Pancreas (tissue), 10 donors: ENCODE measurements at regions not wholly inside any gene's neighbourhood (a gene's known extent, or its start where the extent isn't known, plus 50 kb on each side); places are given as distances from the start of the nearest gene placed in this dataset.
A peak's percentile ranks its signal among the peaks of the same experiment; 100 is the strongest.

Experiments used
- ATAC-seq, 4 donors: fragments of 200-7000 bp; cut with Tn5 transposase; one replicate each; pipeline versions ENCODE4 v1.8.0 to v1.9.1; 2020; ENCODE audit warnings: mild to moderate bottlenecking in 4 of 4, moderate library complexity in 4 of 4
- DNase-seq, 6 donors: peaks; one replicate each; pipeline ENCODE4 v3.0.0-alpha.2; 2020
- FAIRE-seq: peaks from 2 replicates; lab custom pipeline; 2012; peaks lifted over from hg19 to GRCh38; lab: Jason Lieb, UNC
- H3K27ac ChIP-seq, 4 donors: fragments of 200-600 bp; sonication (generic); 1 replicate in 3 of 4; 2 replicates in 1 of 4; pipeline versions ENCODE4 v1.5.0 to v1.8.0; 2020
- H3K27me3 ChIP-seq, 4 donors: fragments of 200-600 bp; one replicate each; pipeline ENCODE4 v1.8.0; 2021
- H3K36me3 ChIP-seq, 3 donors: fragments of 200-600 bp; sonication (generic) in 1 of 3; one replicate each; pipeline versions ENCODE4 v1.5.0 to v1.8.0; 2020 to 2021
- H3K4me1 ChIP-seq, 3 donors: fragments of 200-600 bp; one replicate each; pipeline ENCODE4 v1.8.0; 2021
- H3K4me3 ChIP-seq, 4 donors: fragments of 200-600 bp; sonication (generic) in 2 of 4; one replicate each; pipeline versions ENCODE4 v1.5.0 to v1.8.0; 2020 to 2021
- H3K9me3 ChIP-seq, 4 donors: fragments of 200-600 bp; one replicate each; pipeline ENCODE4 v1.8.0; 2021
- WGBS, 2 donors: extraction: QIAGEN DNeasy Blood & Tissue Kit; methylation state at CpG; one replicate each; pipeline ENCODE4 v1.1.7; 2013; 5-methylcytosine and 5-hydroxymethylcytosine counted together
- intact Hi-C, 3 donors: fragments of 100-400 bp; cut with DNase I; formaldehyde crosslinking; loops; one replicate each; pipeline versions ENCODE4 v1.11.1 to v1.14.2; 2022
- TF ChIP-seq, protein P1 (sequence below), 4 donors: fragments of 200-600 bp; sonication (generic) in 3 of 4; IDR thresholded peaks; one replicate each; pipeline versions ENCODE4 v1.5.0 to v1.8.0; 2021; ENCODE audit warnings: antibody characterized with exemption in 4 of 4
- donor health status: healthy with polysubstance abuse.
- donor health status: DM: no; HTN: no; CAD: no; lungs with moderate emphysema.
- donor health status: DM: no; HTN: no; CAD: no.
- donor health status: control.
- donor health status: control.
- donor health status: Bipolar disorder and iron deficiency.
- donor health status: DM: yes; HTN: yes; CAD: no.
- donor health status: DM: no; HTN: no; CAD: no.
- donor health status: DM: no; HTN: no; CAD: no.
- donor health status: DM: yes; HTN: yes; CAD: no.

DNA sequence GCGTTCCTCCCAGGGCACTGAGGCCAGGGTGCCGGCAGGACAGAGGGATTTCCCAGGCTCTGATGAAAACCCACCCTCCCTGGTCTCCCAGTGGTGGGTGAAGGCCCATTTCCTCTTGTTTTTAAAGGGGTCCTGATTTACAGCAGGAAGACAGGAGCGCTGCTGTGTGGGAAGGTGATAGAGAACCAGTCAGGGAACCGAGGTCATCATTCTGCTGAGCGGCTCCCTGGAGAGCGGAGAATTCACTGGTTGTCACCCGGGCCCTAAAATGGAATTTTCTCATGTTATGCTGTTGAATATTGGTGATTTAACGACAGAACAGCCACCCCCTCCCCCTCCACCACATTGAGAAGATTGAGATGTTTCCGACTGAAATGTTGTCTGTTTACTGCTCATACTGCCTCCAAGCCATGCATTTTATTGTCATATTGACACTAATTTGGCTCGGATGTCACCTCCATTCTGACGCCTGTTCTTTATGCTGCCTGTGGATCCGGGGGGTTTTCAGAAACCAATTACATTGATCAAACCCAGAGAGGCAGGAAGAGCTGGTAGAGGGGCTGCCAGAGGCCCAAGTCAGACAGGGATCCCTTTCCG is 225.2 kb downstream of the GLI2 start:
- intact Hi-C loops = no loop called here
- H3K36me3 ChIP-seq = no peaks in the 10 kb centered on the region
- TF ChIP-seq, protein P1, sequence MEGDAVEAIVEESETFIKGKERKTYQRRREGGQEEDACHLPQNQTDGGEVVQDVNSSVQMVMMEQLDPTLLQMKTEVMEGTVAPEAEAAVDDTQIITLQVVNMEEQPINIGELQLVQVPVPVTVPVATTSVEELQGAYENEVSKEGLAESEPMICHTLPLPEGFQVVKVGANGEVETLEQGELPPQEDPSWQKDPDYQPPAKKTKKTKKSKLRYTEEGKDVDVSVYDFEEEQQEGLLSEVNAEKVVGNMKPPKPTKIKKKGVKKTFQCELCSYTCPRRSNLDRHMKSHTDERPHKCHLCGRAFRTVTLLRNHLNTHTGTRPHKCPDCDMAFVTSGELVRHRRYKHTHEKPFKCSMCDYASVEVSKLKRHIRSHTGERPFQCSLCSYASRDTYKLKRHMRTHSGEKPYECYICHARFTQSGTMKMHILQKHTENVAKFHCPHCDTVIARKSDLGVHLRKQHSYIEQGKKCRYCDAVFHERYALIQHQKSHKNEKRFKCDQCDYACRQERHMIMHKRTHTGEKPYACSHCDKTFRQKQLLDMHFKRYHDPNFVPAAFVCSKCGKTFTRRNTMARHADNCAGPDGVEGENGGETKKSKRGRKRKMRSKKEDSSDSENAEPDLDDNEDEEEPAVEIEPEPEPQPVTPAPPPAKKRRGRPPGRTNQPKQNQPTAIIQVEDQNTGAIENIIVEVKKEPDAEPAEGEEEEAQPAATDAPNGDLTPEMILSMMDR (IDR thresholded peaks at IDR 0.05) = no peak
- no peaks in the 10 kb centered on the region for H3K4me1 ChIP-seq
- FAIRE-seq = no peak
- peak in 1 of 6 donors; percentile 11 for DNase-seq
- H3K27me3 ChIP-seq = no peaks in the 10 kb centered on the region
- no peak overlapping the region for H3K4me3 ChIP-seq
- ATAC-seq = no peak
- no peak overlapping the region for H3K27ac ChIP-seq
- 85 to 92% methylated on average over 13 of the region's 13 CpGs for WGBS, 2 donors
- no peaks in the 10 kb centered on the region for H3K9me3 ChIP-seq

DNA sequence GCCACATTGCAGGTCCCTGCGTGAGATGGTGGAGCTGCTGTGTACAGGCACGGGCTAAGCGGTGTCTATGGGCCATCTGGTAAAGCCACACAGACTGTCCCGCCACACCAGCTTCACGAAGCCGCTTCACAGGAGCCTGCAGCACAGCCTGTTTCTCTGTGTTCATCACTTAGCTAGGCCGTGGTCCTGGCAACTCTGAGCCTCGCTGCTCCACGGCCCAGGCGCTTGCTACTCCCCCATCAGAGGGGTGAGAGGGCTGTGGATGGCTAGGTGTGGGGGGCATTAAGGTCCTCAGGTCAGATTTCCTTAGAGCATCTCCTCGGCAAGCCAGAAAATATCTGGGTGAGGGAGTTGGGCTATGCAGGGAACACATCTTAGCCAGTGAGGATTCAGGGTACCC is 225.7 kb downstream of the GLI2 start:
- DNase-seq (peak in 1 of 6 donors; percentile 23), FAIRE-seq (no peak), ATAC-seq (no peak)
- WGBS, 2 donors = 73 to 80% methylated on average over 11 of the region's 11 CpGs
- H3K27me3 ChIP-seq = no peaks in the 10 kb centered on the region
- no peak overlapping the region for H3K27ac ChIP-seq
- H3K36me3 ChIP-seq = no peaks in the 10 kb centered on the region
- H3K4me1 ChIP-seq = no peaks in the 10 kb centered on the region
- TF ChIP-seq, protein P1 (IDR thresholded peaks at IDR 0.05) = no peak
- no peak overlapping the region for H3K4me3 ChIP-seq
- intact Hi-C loops = no loop called here
- no peaks in the 10 kb centered on the region for H3K9me3 ChIP-seq

DNA sequence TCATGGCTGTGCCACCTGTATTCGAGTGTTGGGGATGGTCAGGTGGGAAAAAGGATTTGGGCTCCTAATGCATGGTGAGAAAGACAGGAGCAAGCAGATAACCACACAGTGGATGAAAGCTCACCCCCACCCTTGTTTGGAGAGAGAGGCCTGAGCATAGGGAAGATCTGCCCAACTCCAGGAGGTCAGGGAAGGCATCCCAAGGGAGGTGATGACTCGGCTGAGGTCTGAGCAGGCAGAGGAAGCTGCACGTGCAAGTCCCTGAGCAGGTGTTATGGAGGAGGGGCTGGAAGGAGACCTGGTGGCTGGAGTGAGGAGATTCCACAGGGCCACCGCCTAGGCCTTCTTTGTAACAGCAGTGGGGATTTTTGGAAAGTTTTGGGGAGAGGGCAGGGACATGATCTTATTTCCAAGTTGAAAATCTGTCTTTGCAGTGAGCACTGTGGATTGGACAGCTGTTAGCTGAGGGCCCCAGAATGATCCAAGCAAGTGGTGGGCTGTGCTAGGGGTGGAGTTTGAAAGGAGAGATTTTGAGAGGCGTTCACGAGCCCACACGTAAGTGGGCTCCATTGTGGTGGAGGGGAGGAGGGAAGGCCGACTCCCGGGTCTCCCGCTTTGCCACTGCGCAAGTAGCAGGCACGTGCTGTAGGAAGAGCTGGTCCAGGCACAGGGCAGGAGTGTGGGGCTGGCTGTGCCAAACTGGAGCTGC is 228.5 kb downstream of the GLI2 start:
- no peaks in the 10 kb centered on the region for H3K36me3 ChIP-seq
- no peak overlapping the region for H3K4me3 ChIP-seq
- WGBS, 2 donors = 83 to 90% methylated on average over 12 of the region's 12 CpGs
- intact Hi-C loops = no loop called here
- DNase-seq = peak in 1 of 6 donors; percentile 36
- no peak overlapping the region for H3K27ac ChIP-seq
- TF ChIP-seq, protein P1 (IDR thresholded peaks at IDR 0.05) = no peak
- H3K4me1 ChIP-seq = no peaks in the 10 kb centered on the region
- FAIRE-seq = no peak
- ATAC-seq = no peak
- H3K27me3 ChIP-seq = no peaks in the 10 kb centered on the region
- H3K9me3 ChIP-seq = no peaks in the 10 kb centered on the region

DNA sequence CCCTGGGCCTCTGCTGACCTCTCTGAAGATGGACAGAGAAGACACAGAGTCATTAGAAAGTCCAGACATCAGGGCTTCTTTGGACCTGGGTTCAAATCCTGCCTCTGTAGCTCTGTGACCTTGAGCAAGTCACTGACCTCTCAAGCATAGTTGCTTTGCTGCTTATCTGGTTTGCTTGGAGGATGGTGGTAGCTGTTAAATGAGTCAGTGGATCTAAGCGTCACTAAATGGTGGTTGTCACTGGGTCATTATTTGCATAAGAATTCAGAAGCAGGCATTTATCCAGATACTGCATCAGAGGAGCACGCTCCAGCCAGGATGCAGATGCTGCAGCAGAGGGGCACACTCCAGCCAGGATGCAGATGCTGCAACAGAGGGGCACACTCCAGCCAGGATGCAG is 229.2 kb downstream of the GLI2 start:
- FAIRE-seq (no peak), ATAC-seq (no peak), DNase-seq (no peak)
- TF ChIP-seq, protein P1 (IDR thresholded peaks at IDR 0.05) = no peak
- Histone ChIP-seq H3K4me1 (no peaks in the 10 kb centered on the region), H3K4me3 (no peak overlapping the region), H3K9me3 (no peaks in the 10 kb centered on the region), H3K27me3 (no peaks in the 10 kb centered on the region), H3K27ac (no peak overlapping the region), H3K36me3 (no peaks in the 10 kb centered on the region)
- 81 to 92% methylated on average over 2 of the region's 2 CpGs for WGBS, 2 donors
- intact Hi-C loops = no loop called here
